Gastrocnemius medialis (tissue), 4 donors: ENCODE measurements at regions not wholly inside any gene's neighbourhood (a gene's known extent, or its start where the extent isn't known, plus 50 kb on each side); places are given as distances from the start of the nearest gene placed in this dataset.

ENCODE experiments used
- ATAC-seq, 2 donors: fragments of 150-250 bp; one replicate each; pipeline ENCODE4 v1.9.1; 2016
- DNase-seq, 2 donors: peaks; one replicate each; pipeline ENCODE4 v3.0.0-alpha.2; 2019
- H3K27ac ChIP-seq, 4 donors: fragments of 200-600 bp; sonication (generic); 1 replicate in 1 of 4; 2 replicates in 3 of 4; pipeline ENCODE4 v1.5.1; 2016 to 2018; ENCODE audit warnings: mild to moderate bottlenecking in 2 of 4, moderate library complexity in 1 of 4
- H3K27me3 ChIP-seq, 3 donors: fragments of 200-600 bp; sonication (generic) in 2 of 3; 1 replicate in 1 of 3; 2 replicates in 2 of 3; pipeline versions ENCODE4 v1.5.1 to v1.6.0; 2016 to 2019; ENCODE audit warnings: mild to moderate bottlenecking in 1 of 3, moderate library complexity in 1 of 3
- H3K36me3 ChIP-seq, 2 donors: fragments of 200-600 bp; sonication (generic) in 1 of 2; one replicate each; pipeline ENCODE4 v1.5.1; 2017 to 2018
- H3K4me1 ChIP-seq, 2 donors: fragments of 200-600 bp; sonication (generic) in 1 of 2; one replicate each; pipeline ENCODE4 v1.5.1; 2016 to 2017; ENCODE audit warnings: mild to moderate bottlenecking in 2 of 2
- H3K4me3 ChIP-seq, 4 donors: fragments of 200-600 bp; sonication (generic) in 3 of 4; 1 replicate in 1 of 4; 2 replicates in 3 of 4; pipeline ENCODE4 v1.5.1; 2016 to 2019; ENCODE audit warnings: mild to moderate bottlenecking in 2 of 4
- H3K9me3 ChIP-seq, 3 donors: fragments of 200-600 bp; sonication (generic) in 2 of 3; 1 replicate in 1 of 3; 2 replicates in 2 of 3; pipeline ENCODE4 v1.5.1; 2016 to 2019
- CTCF ChIP-seq, 5 experiments: fragments of 450-650 bp in 3 of 5; fragments of 200-600 bp in 2 of 5; sonication (generic) in 2 of 5; IDR thresholded peaks in 4 of 5; conservative IDR thresholded peaks in 1 of 5; 1 replicate in 4 of 5; 2 replicates in 1 of 5; pipeline ENCODE4 v1.5.1; 2016 to 2019; ENCODE audit warnings: antibody characterized with exemption in 5 of 5, mild to moderate bottlenecking in 3 of 5, moderate library complexity in 3 of 5
- POLR2A ChIP-seq, 2 donors: fragments of 450-650 bp; IDR thresholded peaks; one replicate each; pipeline ENCODE4 v1.6.1; 2017; ENCODE audit warnings: antibody characterized with exemption in 2 of 2, mild to moderate bottlenecking in 2 of 2, moderate library complexity in 2 of 2
- in situ Hi-C, 4 donors: fragments of 200-750 bp; cut with MboI; loops; one replicate each; pipeline versions ENCODE4 v1.15.0 to v1.8.0; 2017; ENCODE audit warnings: low sequenced_read_pairs in 4 of 4
- intact Hi-C: fragments of 100-400 bp; cut with DNase I; formaldehyde crosslinking; loops from one replicate; pipeline ENCODE4 v1.15.1; 2023; ENCODE audit warnings: low total_unique reads

- in situ Hi-C loops, result no loop called here
- intact Hi-C loops, result no loop called here
- no peaks in the 10 kb centered on the region for H3K9me3 ChIP-seq
- H3K27ac ChIP-seq, result no peak overlapping the region
- ATAC-seq, result no peak
- no peaks in the 10 kb centered on the region for H3K4me1 ChIP-seq
- no peaks in the 10 kb centered on the region for H3K36me3 ChIP-seq
- no peak for DNase-seq
- TF ChIP-seq POLR2A (IDR thresholded peaks at IDR 0.05), result no peak
- no peak for TF ChIP-seq CTCF (IDR thresholded peaks at IDR 0.05 in 4 of 5, conservative IDR thresholded peaks at IDR 0.05 in 1 of 5)
- H3K4me3 ChIP-seq, result no peak overlapping the region
- no peaks in the 10 kb centered on the region for H3K27me3 ChIP-seq
Measured at GRCh38 chr1:38173848-38174247, 127.3 kb upstream of the POU3F1 start.

- DNase-seq (no peak), ATAC-seq (no peak)
- H3K27ac ChIP-seq, result no peak overlapping the region
- in situ Hi-C loops (no loop called here), intact Hi-C loops (no loop called here)
- no peaks in the 10 kb centered on the region for H3K9me3 ChIP-seq
- no peaks in the 10 kb centered on the region for H3K4me1 ChIP-seq
- no peak for TF ChIP-seq CTCF (IDR thresholded peaks at IDR 0.05 in 4 of 5, conservative IDR thresholded peaks at IDR 0.05 in 1 of 5)
- no peak for TF ChIP-seq POLR2A (IDR thresholded peaks at IDR 0.05)
- no peaks in the 10 kb centered on the region for H3K36me3 ChIP-seq
- no peaks in the 10 kb centered on the region for H3K27me3 ChIP-seq
- H3K4me3 ChIP-seq, result no peak overlapping the region
Measured at GRCh38 chr1:38173157-38173831, 126.7 kb upstream of the POU3F1 start.

GRCh38 chr1:38169121-38169520 lies 122.5 kb upstream of the POU3F1 start:
- DNase-seq (no peak), ATAC-seq (no peak)
- H3K36me3 ChIP-seq, result no peaks in the 10 kb centered on the region
- TF ChIP-seq CTCF (IDR thresholded peaks at IDR 0.05 in 4 of 5, conservative IDR thresholded peaks at IDR 0.05 in 1 of 5), result no peak
- no peak for TF ChIP-seq POLR2A (IDR thresholded peaks at IDR 0.05)
- in situ Hi-C loops (no loop called here), intact Hi-C loops (no loop called here)
- H3K4me1 ChIP-seq, result no peaks in the 10 kb centered on the region
- no peak overlapping the region for H3K27ac ChIP-seq
- H3K4me3 ChIP-seq, result no peak overlapping the region
- H3K9me3 ChIP-seq, result no peaks in the 10 kb centered on the region
- H3K27me3 ChIP-seq, result no peaks in the 10 kb centered on the region

GRCh38 chr1:38168365-38168764 lies 121.8 kb upstream of the POU3F1 start:
- ATAC-seq, result no peak
- DNase-seq, result no peak
- Histone ChIP-seq H3K27me3 (no peaks in the 10 kb centered on the region), H3K4me3 (no peak overlapping the region), H3K4me1 (no peaks in the 10 kb centered on the region), H3K36me3 (no peaks in the 10 kb centered on the region), H3K27ac (no peak overlapping the region), H3K9me3 (no peaks in the 10 kb centered on the region)
- in situ Hi-C loops (no loop called here), intact Hi-C loops (no loop called here)
- no peak for TF ChIP-seq CTCF (IDR thresholded peaks at IDR 0.05 in 4 of 5, conservative IDR thresholded peaks at IDR 0.05 in 1 of 5)

- Histone ChIP-seq H3K27ac (no peak overlapping the region), H3K4me1 (no peaks in the 10 kb centered on the region), H3K9me3 (no peaks in the 10 kb centered on the region), H3K27me3 (no peaks in the 10 kb centered on the region), H3K4me3 (no peak overlapping the region), H3K36me3 (no peaks in the 10 kb centered on the region)
- in situ Hi-C loops, result no loop called here
- no peak for TF ChIP-seq CTCF (IDR thresholded peaks at IDR 0.05 in 4 of 5, conservative IDR thresholded peaks at IDR 0.05 in 1 of 5)
- TF ChIP-seq POLR2A (IDR thresholded peaks at IDR 0.05), result no peak
- intact Hi-C loops, result no loop called here
- ATAC-seq (no peak), DNase-seq (no peak)
Measured at GRCh38 chr1:38166461-38166860, 119.9 kb upstream of the POU3F1 start.
